GM23338 (cell line): ENCODE measurements at regions not wholly inside any gene's neighbourhood (a gene's known extent, or its start where the extent isn't known, plus 50 kb on each side); places are given as distances from the start of the nearest gene placed in this dataset.

Experiments used
- ATAC-seq: fragments of 200-7000 bp; cut with Tn5 transposase; 3 replicates; pipeline ENCODE4 v1.9.1; 2020
- DNase-seq: peaks from one replicate; pipeline ENCODE4 v3.0.0-alpha.2; 2015; ENCODE audit warnings: low spot score
- H2AFZ ChIP-seq: fragments of 200-600 bp; sonication (generic); 2 replicates; pipeline ENCODE4 v1.8.0; 2016; ENCODE audit warnings: antibody characterized with exemption, mild to moderate bottlenecking, moderate library complexity
- H3F3A ChIP-seq: fragments of 200-600 bp; sonication (generic); replicated peaks from 2 replicates; pipeline ENCODE4 v1.8.0; 2017; ENCODE audit warnings: antibody characterized with exemption, mixed run types, low read depth
- H3K27ac ChIP-seq: fragments of 200-600 bp; sonication (generic); 2 replicates; pipeline ENCODE4 v1.6.1; 2016; ENCODE audit warnings: low read depth
- H3K27me3 ChIP-seq: fragments of 200-600 bp; sonication (generic); 2 replicates; pipeline ENCODE4 v1.8.0; 2016; ENCODE audit warnings: mild to moderate bottlenecking, mixed run types, moderate library complexity; ENCODE audit not compliant: insufficient read depth
- H3K36me3 ChIP-seq: fragments of 200-600 bp; sonication (generic); 2 replicates; pipeline ENCODE4 v1.8.0; 2016; ENCODE audit warnings: mild to moderate bottlenecking; ENCODE audit not compliant: insufficient read depth
- H3K4me1 ChIP-seq: fragments of 200-600 bp; sonication (generic); 2 replicates; pipeline ENCODE4 v1.8.0; 2016; ENCODE audit warnings: mild to moderate bottlenecking, moderate library complexity; ENCODE audit not compliant: insufficient read depth
- H3K4me2 ChIP-seq: fragments of 200-600 bp; sonication (generic); 2 replicates; pipeline ENCODE4 v1.7.1; 2017; ENCODE audit warnings: mixed run types
- H3K4me3 ChIP-seq: fragments of 200-600 bp; sonication (generic); 2 replicates; pipeline ENCODE4 v1.6.1; 2016; ENCODE audit warnings: mixed run types
- H3K79me2 ChIP-seq: fragments of 200-600 bp; sonication (generic); replicated peaks from 2 replicates; pipeline ENCODE4 v1.8.0; 2017; ENCODE audit warnings: mild to moderate bottlenecking; ENCODE audit not compliant: insufficient read depth
- H3K9me2 ChIP-seq: fragments of 200-600 bp; sonication (generic); 2 replicates; pipeline ENCODE4 v1.8.0; 2017; ENCODE audit not compliant: insufficient read depth
- H4K20me1 ChIP-seq: fragments of 200-600 bp; sonication (generic); replicated peaks from 2 replicates; pipeline ENCODE4 v1.8.0; 2017; ENCODE audit warnings: mild to moderate bottlenecking; ENCODE audit not compliant: insufficient read depth
- H3K27ac Mint-ChIP-seq: 2 replicates; pipeline ENCODE4 v1.8.0; 2020; ENCODE audit warnings: inconsistent platforms, mild to moderate bottlenecking, moderate library complexity, mixed read lengths
- H3K27me3 Mint-ChIP-seq: 3 replicates; pipeline ENCODE4 v1.8.0; 2022; ENCODE audit warnings: low read depth, mild to moderate bottlenecking, moderate library complexity, mixed read lengths, inconsistent platforms; ENCODE audit not compliant: insufficient read depth, poor library complexity
- H3K36me3 Mint-ChIP-seq: 3 replicates; pipeline ENCODE4 v1.8.0; 2021; ENCODE audit warnings: low read depth, mild to moderate bottlenecking, inconsistent platforms, moderate library complexity, mixed read lengths
- H3K4me1 Mint-ChIP-seq: 3 replicates; pipeline ENCODE4 v1.8.0; 2020; ENCODE audit warnings: mild to moderate bottlenecking, inconsistent platforms, mixed read lengths
- H3K4me3 Mint-ChIP-seq: 3 replicates; pipeline ENCODE4 v1.8.0; 2021; ENCODE audit warnings: moderate library complexity, mild to moderate bottlenecking, inconsistent platforms, mixed read lengths
- H3K9me3 Mint-ChIP-seq: 3 replicates; pipeline ENCODE4 v1.8.0; 2020; ENCODE audit warnings: moderate library complexity, mild to moderate bottlenecking, inconsistent platforms, mixed read lengths
- CREB1 ChIP-seq: fragments of 250-450 bp; sonication (Bioruptor Pico); IDR thresholded peaks from 2 replicates; pipeline ENCODE4 v1.5.0; 2020; ENCODE audit warnings: low read depth, mild to moderate bottlenecking, moderate library complexity
- CTCF ChIP-seq, 2 experiments: fragments of 200-600 bp in 1 of 2; sonication (generic) in 1 of 2; conservative IDR thresholded peaks; 2 replicates each; pipeline versions ENCODE4 v1.5.1 to v1.6.1; 2016 to 2017; ENCODE audit warnings: antibody characterized with exemption in 2 of 2, low read depth in 2 of 2, mild to moderate bottlenecking in 2 of 2, moderate library complexity in 1 of 2
- ETS1 ChIP-seq: IDR thresholded peaks from 2 replicates; pipeline ENCODE4 v1.6.1; 2016; ENCODE audit warnings: antibody characterized with exemption
- EZH2 ChIP-seq: fragments of 200-600 bp; sonication (generic); IDR thresholded peaks from one replicate; pipeline ENCODE4 v1.8.0; 2017; ENCODE audit warnings: antibody characterized with exemption, mild to moderate bottlenecking, low read depth; ENCODE audit not compliant: unreplicated experiment
- EZH2phosphoT487 ChIP-seq: fragments of 200-600 bp; sonication (generic); IDR thresholded peaks from one replicate; pipeline ENCODE4 v1.8.1; 2018; ENCODE audit warnings: antibody characterized with exemption; ENCODE audit not compliant: unreplicated experiment
- JUNB ChIP-seq: IDR thresholded peaks from one replicate; pipeline ENCODE4 v1.6.1; 2016; ENCODE audit warnings: antibody characterized with exemption; ENCODE audit not compliant: unreplicated experiment
- NANOG ChIP-seq: IDR thresholded peaks from 2 replicates; pipeline ENCODE4 v1.6.1; 2016; ENCODE audit warnings: antibody characterized with exemption, borderline replicate concordance
- POLR2AphosphoS5 ChIP-seq: IDR thresholded peaks from 2 replicates; pipeline ENCODE4 v1.6.1; 2016; ENCODE audit warnings: antibody characterized with exemption, low read depth
- REST ChIP-seq: IDR thresholded peaks from one replicate; pipeline ENCODE4 v1.6.1; 2018; ENCODE audit warnings: antibody characterized with exemption; ENCODE audit not compliant: unreplicated experiment
- STAT1 ChIP-seq: IDR thresholded peaks from one replicate; pipeline ENCODE4 v1.6.1; 2016; ENCODE audit warnings: antibody characterized with exemption; ENCODE audit not compliant: unreplicated experiment
- ZNF114 ChIP-seq: fragments of 250-450 bp; sonication (Bioruptor Pico); IDR thresholded peaks from 2 replicates; pipeline ENCODE4 v1.5.0; 2020; ENCODE audit warnings: mild to moderate bottlenecking, moderate library complexity
- ZNF331 ChIP-seq: fragments of 250-450 bp; sonication (Bioruptor Pico); IDR thresholded peaks from 2 replicates; pipeline ENCODE4 v1.5.0; 2020; ENCODE audit warnings: low read depth, mild to moderate bottlenecking, moderate library complexity
- ZNF462 ChIP-seq: fragments of 250-450 bp; sonication (Bioruptor Pico); IDR thresholded peaks from 2 replicates; pipeline ENCODE4 v1.5.0; 2020; ENCODE audit warnings: mild to moderate bottlenecking, moderate library complexity

GRCh38 chr10:53699684-53700083, 927.1 kb upstream of the MBL2 start:
- Mint-ChIP-seq H3K4me1 (no peaks in the 10 kb centered on the region), H3K27ac (no peak overlapping the region; the same call in 1 of the 2 replicates), H3K27me3 (no peaks in the 10 kb centered on the region), H3K9me3 (no peaks in the 10 kb centered on the region; the same call in 2 of the 3 replicates), H3K36me3 (no peaks in the 10 kb centered on the region; the same call in 2 of the 3 replicates), H3K4me3 (no peak overlapping the region)
- no peaks in the 10 kb centered on the region for H3K79me2 ChIP-seq
- ATAC-seq (no peak), DNase-seq (no peak)
- TF ChIP-seq ZNF331 (CRISPR knock-in tag) (no peak), STAT1 (no peak), REST (no peak), EZH2phosphoT487 (no peak), ZNF462 (CRISPR knock-in tag) (no peak), EZH2 (no peak), JUNB (no peak), POLR2AphosphoS5 (no peak), ZNF114 (CRISPR knock-in tag) (no peak), NANOG (no peak), ETS1 (no peak), CREB1 (CRISPR knock-in tag) (no peak), CTCF (conservative IDR thresholded peaks at IDR 0.05; ENCODE audit: low read depth in 2 of 2) (no peak)
- H3K27me3 ChIP-seq, result no peaks in the 10 kb centered on the region
- no peaks in the 10 kb centered on the region for H3K4me1 ChIP-seq
- no peaks in the 10 kb centered on the region for H3F3A ChIP-seq
- H3K27ac ChIP-seq, result no peak overlapping the region
- no peaks in the 10 kb centered on the region for H3K36me3 ChIP-seq
- no peak overlapping the region for H3K4me3 ChIP-seq
- no peaks in the 10 kb centered on the region for H4K20me1 ChIP-seq
- H2AFZ ChIP-seq, result peak overlapping the region; percentile 76
- no peak overlapping the region for H3K4me2 ChIP-seq
- 0 out of 2 replicates have a peak, but pooled peaks cover 6% of the 10 kb centered on the region for H3K9me2 ChIP-seq
